ENCODE measurements at regions not wholly inside any gene's neighbourhood (a gene's known extent, or its start where the extent isn't known, plus 50 kb on each side); places are given as distances from the start of the nearest gene placed in this dataset.
"Not testable (repeated sequence)": the region's sequence is repeated elsewhere in the genome, so short reads cannot be mapped to it uniquely, and the experiment has no call there.

DNA sequence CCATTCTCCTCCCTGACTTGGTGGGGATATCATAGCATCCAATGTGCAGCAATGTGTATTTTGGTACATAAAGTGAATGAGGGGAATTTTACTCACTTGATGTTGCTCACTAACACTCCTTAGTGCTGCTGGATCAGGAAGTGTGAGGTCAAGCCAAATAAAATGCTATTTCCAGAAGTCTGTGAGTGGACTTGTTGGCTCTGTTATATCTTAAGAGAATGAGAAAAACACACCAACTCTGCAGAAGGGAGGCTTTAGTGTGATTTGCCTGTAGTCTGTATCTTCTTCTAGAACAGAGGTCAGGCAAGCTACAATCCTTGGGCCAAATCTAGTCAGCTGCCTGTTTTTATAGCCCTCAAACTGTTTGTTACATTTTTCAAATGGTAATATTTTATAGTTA is 154.3 kb downstream of the POLR1F start:
- intact Hi-C loops (cut with DNase I), result no loop called here
- Histone ChIP-seq H3K27me3 (ENCODE audit: insufficient read depth in 3 of 3, low read length in 2 of 3) (no peaks in the 10 kb centered on the region), H3K4me1 (no peaks in the 10 kb centered on the region), H3K27ac (no peak overlapping the region), H3K4me3 (no peak overlapping the region), H3K36me3 (ENCODE audit: insufficient read depth in 1 of 2, low read depth in 1 of 2) (no peaks in the 10 kb centered on the region), H3K9me3 (no peaks in the 10 kb centered on the region)
- no peak for DNase-seq
- TF ChIP-seq CTCF (IDR thresholded peaks at IDR 0.05), result no peak
- no peak for ATAC-seq

- no peaks in the 10 kb centered on the region for H3K36me3 ChIP-seq (ENCODE audit: insufficient read depth in 1 of 2, low read depth in 1 of 2)
- ATAC-seq, result no peak
- H3K9me3 ChIP-seq, result no peaks in the 10 kb centered on the region
- TF ChIP-seq CTCF (IDR thresholded peaks at IDR 0.05), result no peak
- 80 to 86% (median 85%) methylated on average over 2 of the region's 2 CpGs for WGBS, 3 donors
- no peak overlapping the region for H3K4me3 ChIP-seq
- DNase-seq, result no peak
- no peaks in the 10 kb centered on the region for H3K4me1 ChIP-seq
- H3K27ac ChIP-seq, result no peak overlapping the region
- intact Hi-C loops (cut with DNase I), result no loop called here
- H3K27me3 ChIP-seq (ENCODE audit: insufficient read depth in 3 of 3, low read length in 2 of 3), result no peaks in the 10 kb centered on the region
Measured at GRCh38 chr7:19552576-19552975, 156.3 kb downstream of the POLR1F start.

- DNase-seq, H3K4me3 ChIP-seq, H3K9me3 ChIP-seq: not testable (repeated sequence)
Measured at GRCh38 chr7:19549246-19549645, 159.6 kb downstream of the POLR1F start.

GRCh38 chr7:19537942-19538401 is 170.9 kb downstream of the POLR1F start:
- Histone ChIP-seq H3K36me3 (ENCODE audit: insufficient read depth in 1 of 2, low read depth in 1 of 2) (no peaks in the 10 kb centered on the region), H3K27me3 (ENCODE audit: insufficient read depth in 3 of 3, low read length in 2 of 3) (no peaks in the 10 kb centered on the region), H3K4me1 (no peaks in the 10 kb centered on the region), H3K9me3 (no peaks in the 10 kb centered on the region), H3K4me3 (no peak overlapping the region), H3K27ac (no peak overlapping the region)
- intact Hi-C loops (cut with DNase I), result no loop called here
- ATAC-seq, result no peak
- TF ChIP-seq CTCF (IDR thresholded peaks at IDR 0.05), result no peak
- WGBS, 3 donors, result 25 to 32% (median 26%) methylated on average over 4 of the region's 4 CpGs
- no peak for DNase-seq

More at GRCh38 chr7:19549246-19549645, 159.6 kb downstream of the POLR1F start:
- intact Hi-C loops (cut with DNase I); ATAC-seq; H3K27ac ChIP-seq; H3K27me3 ChIP-seq (ENCODE audit: insufficient read depth in 3 of 3, low read length in 2 of 3); H3K4me1 ChIP-seq; H3K36me3 ChIP-seq (ENCODE audit: insufficient read depth in 1 of 2, low read depth in 1 of 2): not testable (repeated sequence)
- WGBS, 3 donors, result 64 to 67% (median 67%) methylated on average over 4 to 5 of the region's 5 CpGs

DNA sequence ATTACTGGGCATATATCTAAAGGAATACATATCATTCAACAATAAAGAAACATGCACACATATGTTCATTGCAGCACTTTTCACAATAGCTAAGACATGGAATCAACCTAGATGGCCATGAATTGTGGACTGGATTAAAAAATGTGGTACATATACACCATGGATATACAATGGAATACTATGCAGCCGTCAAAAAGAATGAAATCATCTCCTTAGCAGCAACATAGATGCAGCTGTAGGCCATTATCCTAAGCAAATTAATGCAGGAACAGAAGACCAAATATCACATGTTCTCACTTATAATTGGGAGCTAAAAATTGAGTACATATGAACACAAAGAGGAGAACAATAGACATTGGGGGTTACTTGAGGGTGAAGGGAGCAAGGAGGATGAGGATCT is 175.6 kb downstream of the POLR1F start:
- Histone ChIP-seq H3K27ac (no peak overlapping the region), H3K4me1 (no peaks in the 10 kb centered on the region), H3K36me3 (ENCODE audit: insufficient read depth in 1 of 2, low read depth in 1 of 2) (no peaks in the 10 kb centered on the region), H3K9me3 (no peaks in the 10 kb centered on the region), H3K4me3 (no peak overlapping the region), H3K27me3 (ENCODE audit: insufficient read depth in 3 of 3, low read length in 2 of 3) (no peaks in the 10 kb centered on the region)
- ATAC-seq (no peak), DNase-seq (no peak)
- TF ChIP-seq CTCF (IDR thresholded peaks at IDR 0.05), result no peak
- intact Hi-C loops (cut with DNase I), result no loop called here
- 86 to 92% (median 86%) methylated on average over 1 of the region's 1 CpG for WGBS, 3 donors
